ENCODE measurements at regions not wholly inside any gene's neighbourhood (a gene's known extent, or its start where the extent isn't known, plus 50 kb on each side); places are given as distances from the start of the nearest gene placed in this dataset.

- peak; percentile 19 for DNase-seq (ENCODE audit: low read depth)
Measured at GRCh38 chr1:164310166-164310565, 248.8 kb upstream of the PBX1 start.

GRCh38 chr1:164311377-164311776 is 247.6 kb upstream of the PBX1 start:
- no peak for DNase-seq (ENCODE audit: low read depth)

- no peak for DNase-seq (ENCODE audit: low read depth)
Measured at GRCh38 chr1:164320790-164321731, 237.9 kb upstream of the PBX1 start.

GRCh38 chr1:164325786-164326185 is 233.2 kb upstream of the PBX1 start:
- DNase-seq (ENCODE audit: low read depth), result no peak

GRCh38 chr1:164333387-164333786 is 225.6 kb upstream of the PBX1 start:
- no peak for DNase-seq (ENCODE audit: low read depth)

- DNase-seq (ENCODE audit: low read depth), result no peak
Measured at GRCh38 chr1:164337394-164337793, 221.6 kb upstream of the PBX1 start.

- DNase-seq (ENCODE audit: low read depth), result no peak
Measured at GRCh38 chr1:164337885-164338284, 221.1 kb upstream of the PBX1 start.

GRCh38 chr1:164343189-164343588 is 215.8 kb upstream of the PBX1 start:
- no peak for DNase-seq (ENCODE audit: low read depth)

- DNase-seq (ENCODE audit: low read depth), result no peak
Measured at GRCh38 chr1:164347980-164348379, 211.0 kb upstream of the PBX1 start.

GRCh38 chr1:164356511-164356910 is 202.5 kb upstream of the PBX1 start:
- no peak for DNase-seq (ENCODE audit: low read depth)

- DNase-seq (ENCODE audit: low read depth), result no peak
Measured at GRCh38 chr1:164360265-164360664, 198.7 kb upstream of the PBX1 start.

GRCh38 chr1:164361927-164362326 is 197.1 kb upstream of the PBX1 start:
- no peak for DNase-seq (ENCODE audit: low read depth)

GRCh38 chr1:164363980-164364379 is 195.0 kb upstream of the PBX1 start:
- no peak for DNase-seq (ENCODE audit: low read depth)

GRCh38 chr1:164366014-164366413 is 193.0 kb upstream of the PBX1 start:
- no peak for DNase-seq (ENCODE audit: low read depth)

GRCh38 chr1:164369698-164370365 is 189.2 kb upstream of the PBX1 start:
- no peak for DNase-seq (ENCODE audit: low read depth)

- no peak for DNase-seq (ENCODE audit: low read depth)
Measured at GRCh38 chr1:164380893-164381292, 178.1 kb upstream of the PBX1 start.

GRCh38 chr1:164382384-164382783 is 176.6 kb upstream of the PBX1 start:
- DNase-seq (ENCODE audit: low read depth), result no peak

GRCh38 chr1:164384262-164384661 is 174.7 kb upstream of the PBX1 start:
- DNase-seq (ENCODE audit: low read depth), result no peak

- no peak for DNase-seq (ENCODE audit: low read depth)
Measured at GRCh38 chr1:164417016-164417704, 141.8 kb upstream of the PBX1 start.

GRCh38 chr1:164423136-164423535 is 135.8 kb upstream of the PBX1 start:
- DNase-seq (ENCODE audit: low read depth), result no peak

GRCh38 chr1:164433141-164433817 is 125.7 kb upstream of the PBX1 start:
- DNase-seq (ENCODE audit: low read depth), result no peak

GRCh38 chr1:164433818-164434170 is 125.2 kb upstream of the PBX1 start:
- no peak for DNase-seq (ENCODE audit: low read depth)
